NCI-H1694 (cell line): ENCODE measurements at regions not wholly inside any gene's neighbourhood (a gene's known extent, or its start where the extent isn't known, plus 50 kb on each side); places are given as distances from the start of the nearest gene placed in this dataset.
"Not testable (repeated sequence)": the region's sequence is repeated elsewhere in the genome, so short reads cannot be mapped to it uniquely, and the experiment has no call there.

Experiments used
- DNase-seq: peaks from one replicate; lab custom pipeline; 2025; lab: John Stamatoyannopoulos, UW

- DNase-seq, result no peak
These were observed 685.6 kb downstream of the EFNA5 start for GRCh38 chr5:106985174-106985573.

GRCh38 chr5:106979178-106979577, 691.6 kb downstream of the EFNA5 start:
- not testable (repeated sequence) for DNase-seq

GRCh38 chr5:106978582-106979165, 692.1 kb downstream of the EFNA5 start:
- DNase-seq, result not testable (repeated sequence)

DNA sequence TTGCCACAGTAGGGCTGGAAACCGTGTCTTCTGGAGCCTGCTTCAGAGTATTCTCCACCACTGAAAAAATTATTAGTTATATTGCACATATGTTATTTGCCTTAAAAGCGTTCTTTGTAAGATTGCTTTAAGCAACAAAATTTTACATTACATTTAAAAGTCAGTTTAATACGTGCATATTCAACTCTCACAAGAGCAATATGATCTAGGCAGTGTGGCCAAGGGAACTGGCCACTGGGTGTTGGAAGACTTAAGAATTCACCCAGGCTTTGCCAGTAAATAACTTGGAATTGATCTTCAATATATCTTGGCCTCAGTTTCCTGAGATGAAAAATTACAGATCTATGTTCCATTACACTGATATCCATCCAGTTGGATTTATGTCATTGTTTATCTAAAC, 694.4 kb downstream of the EFNA5 start:
- DNase-seq, result no peak

GRCh38 chr5:106974272-106974671, 696.5 kb downstream of the EFNA5 start:
- no peak for DNase-seq

DNA sequence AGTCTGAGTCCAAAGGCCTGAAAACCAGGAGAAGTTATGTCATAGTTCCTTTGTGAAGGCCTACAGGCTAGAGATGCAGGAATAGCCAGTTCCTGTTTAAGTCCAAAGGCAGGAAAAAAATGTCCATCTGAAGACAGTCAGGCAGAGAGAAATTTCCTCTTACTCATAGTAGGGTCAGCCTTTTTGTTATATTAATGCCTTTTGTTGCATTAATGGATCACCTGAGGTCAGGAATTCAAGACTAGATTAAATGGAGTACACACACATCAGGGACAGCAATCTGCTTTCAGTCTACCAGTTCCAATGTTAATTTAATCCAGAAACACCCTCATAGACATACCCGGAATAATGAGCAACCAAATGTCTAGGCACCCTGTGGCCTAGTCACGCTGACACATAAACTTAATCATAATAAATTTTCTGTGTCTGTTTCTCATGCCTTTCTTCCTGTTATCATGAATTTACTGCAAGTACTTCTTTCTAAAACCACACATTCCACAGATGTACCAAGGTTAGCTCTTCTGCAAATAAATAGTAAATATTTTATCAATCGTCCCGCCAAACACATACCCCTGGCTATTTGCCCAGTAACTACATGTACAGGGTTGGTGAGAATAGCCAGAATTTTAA, 703.9 kb downstream of the EFNA5 start:
- no peak for DNase-seq

DNA sequence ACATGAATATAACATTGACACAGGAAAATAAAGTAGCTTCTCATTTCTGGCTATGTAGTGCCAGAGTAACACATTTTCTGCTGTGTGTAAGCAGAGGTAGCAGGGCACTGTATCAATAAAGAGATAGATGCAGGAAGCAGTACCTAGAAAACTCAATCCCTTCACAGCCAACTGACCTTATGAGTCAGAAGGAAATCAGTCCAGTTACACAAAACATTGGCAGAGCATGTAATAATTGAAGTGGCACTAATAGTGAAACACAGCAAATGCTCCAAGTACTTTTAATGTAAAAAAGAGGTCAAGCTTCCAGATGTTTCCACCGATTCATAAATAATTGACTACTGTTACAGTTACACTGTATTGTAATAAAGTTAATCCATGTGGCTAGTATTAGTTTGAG, 706.6 kb downstream of the EFNA5 start:
- DNase-seq, result no peak

GRCh38 chr5:106963630-106964029, 707.1 kb downstream of the EFNA5 start:
- no peak for DNase-seq

DNA sequence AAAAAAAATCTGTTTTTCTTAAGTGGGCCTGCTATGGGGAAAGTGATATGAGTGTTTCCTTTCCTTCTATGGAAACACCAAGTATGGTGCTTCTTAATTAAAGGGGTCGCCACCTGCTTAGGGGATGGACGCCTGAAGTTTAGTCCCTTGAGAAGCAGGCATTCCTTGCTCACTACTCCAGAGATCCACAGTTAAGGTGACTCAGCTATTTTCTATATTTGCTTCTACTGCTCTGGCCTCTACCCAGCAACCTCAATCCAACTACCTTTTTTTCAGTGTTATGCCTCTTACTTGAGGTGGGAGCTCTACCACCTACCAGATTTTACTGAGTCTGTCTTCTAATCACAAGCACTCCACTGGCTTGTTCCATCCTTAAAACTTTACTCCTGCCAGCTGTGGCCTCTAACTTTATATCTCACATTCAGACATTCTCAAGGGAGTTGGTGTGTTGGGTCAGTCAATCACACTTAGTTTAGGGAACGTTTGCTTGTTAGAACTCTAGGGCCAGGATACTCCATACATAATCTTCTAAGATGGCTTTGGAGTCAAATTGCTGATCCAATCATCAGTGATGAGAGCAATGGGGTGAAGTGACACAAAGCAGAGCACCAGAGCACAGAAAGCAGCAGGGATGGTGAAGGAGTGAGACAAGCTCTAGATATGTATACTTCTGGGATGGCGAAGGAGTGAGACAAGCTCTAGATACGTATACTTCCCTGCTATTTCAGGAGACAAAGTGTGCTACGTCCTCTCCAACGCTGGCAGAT, 708.1 kb downstream of the EFNA5 start:
- no peak for DNase-seq

- no peak for DNase-seq
These were observed 711.4 kb downstream of the EFNA5 start for GRCh38 chr5:106959387-106959786.

GRCh38 chr5:106957336-106957735, 713.4 kb downstream of the EFNA5 start:
- DNase-seq, result no peak

GRCh38 chr5:106956886-106957285, 713.9 kb downstream of the EFNA5 start:
- no peak for DNase-seq

DNA sequence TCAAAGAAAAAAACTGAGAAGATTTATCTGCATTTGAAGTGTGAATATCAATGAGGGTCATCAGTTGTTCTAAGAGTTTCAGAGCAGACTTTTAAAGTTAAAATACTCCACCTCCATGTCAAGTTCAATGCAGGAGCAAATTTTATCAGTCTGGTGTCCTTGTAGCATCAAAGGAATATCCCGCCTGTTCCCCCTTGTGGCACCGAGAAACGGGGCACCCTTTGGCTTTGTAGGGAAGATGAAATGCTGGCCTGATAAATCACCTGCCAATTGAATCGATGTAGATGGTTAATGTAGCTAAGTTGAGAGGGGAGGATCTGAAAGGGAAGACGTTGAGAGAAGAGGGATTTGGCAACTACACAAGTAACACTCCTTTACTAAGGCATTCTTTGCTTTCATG, 714.5 kb downstream of the EFNA5 start:
- no peak for DNase-seq

DNA sequence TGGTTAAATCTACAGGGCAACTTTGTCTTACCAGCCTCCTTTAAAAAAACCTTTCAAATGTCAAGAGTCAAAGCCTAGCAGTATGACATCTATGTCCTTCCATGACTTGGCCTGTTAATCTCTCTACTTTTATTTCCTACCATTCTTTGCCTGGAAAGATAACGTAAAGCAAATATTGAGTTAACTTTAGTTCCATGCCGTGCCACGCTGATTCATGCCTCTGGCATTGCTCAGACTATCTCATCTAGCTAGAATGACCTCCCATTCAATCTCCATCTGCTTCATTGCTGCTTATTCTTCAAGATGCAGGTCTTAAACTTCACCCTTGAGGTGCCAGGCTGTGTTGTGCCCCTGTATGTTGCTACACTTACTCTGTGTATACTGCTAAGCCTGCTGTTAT, 729.8 kb downstream of the EFNA5 start:
- no peak for DNase-seq

- no peak for DNase-seq
These were observed 730.4 kb downstream of the EFNA5 start for GRCh38 chr5:106940301-106940846.

GRCh38 chr5:106923409-106923808, 747.3 kb downstream of the EFNA5 start:
- no peak for DNase-seq

DNA sequence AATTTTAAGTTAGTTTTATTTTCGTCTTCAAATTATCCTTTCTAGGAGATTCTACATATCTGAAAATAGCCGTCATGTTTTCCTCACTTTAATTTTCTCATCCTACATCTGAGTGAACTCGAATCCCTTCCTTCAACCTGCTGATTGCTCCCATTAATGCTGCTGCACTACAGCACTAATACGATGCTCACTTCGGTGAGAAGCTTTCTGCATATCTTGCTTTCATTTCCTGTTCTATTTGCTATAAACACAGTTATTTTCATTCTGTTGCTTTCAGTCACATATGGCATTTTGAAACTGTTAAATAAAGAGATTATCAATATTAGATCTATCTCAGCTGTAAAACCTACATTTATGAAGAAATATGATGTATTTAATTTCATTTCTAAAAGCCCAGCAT, 749.2 kb downstream of the EFNA5 start:
- no peak for DNase-seq

GRCh38 chr5:106910486-106910885, 760.3 kb downstream of the EFNA5 start:
- DNase-seq, result no peak

GRCh38 chr5:106909716-106910115, 761.0 kb downstream of the EFNA5 start:
- DNase-seq, result no peak

DNA sequence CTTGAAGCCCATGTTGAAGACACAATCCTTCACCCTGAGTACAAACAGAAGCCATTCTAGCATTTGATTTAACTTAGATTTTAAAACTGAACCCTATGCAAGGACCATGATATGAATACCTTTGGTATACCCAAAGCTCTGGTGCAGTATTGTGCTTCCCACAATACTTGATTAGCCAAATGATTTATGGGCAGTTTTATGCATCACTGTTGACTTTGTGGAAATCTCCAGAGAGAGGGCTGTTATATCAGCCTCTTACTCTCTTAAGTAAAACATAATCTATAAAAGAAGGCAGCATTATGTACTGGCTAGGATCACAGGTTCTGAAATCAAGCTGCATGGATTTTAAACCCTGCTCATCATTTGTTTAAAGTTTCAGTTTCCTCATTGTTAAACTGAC, 762.8 kb downstream of the EFNA5 start:
- DNase-seq, result no peak

GRCh38 chr5:106906199-106906598, 764.5 kb downstream of the EFNA5 start:
- DNase-seq, result no peak

DNA sequence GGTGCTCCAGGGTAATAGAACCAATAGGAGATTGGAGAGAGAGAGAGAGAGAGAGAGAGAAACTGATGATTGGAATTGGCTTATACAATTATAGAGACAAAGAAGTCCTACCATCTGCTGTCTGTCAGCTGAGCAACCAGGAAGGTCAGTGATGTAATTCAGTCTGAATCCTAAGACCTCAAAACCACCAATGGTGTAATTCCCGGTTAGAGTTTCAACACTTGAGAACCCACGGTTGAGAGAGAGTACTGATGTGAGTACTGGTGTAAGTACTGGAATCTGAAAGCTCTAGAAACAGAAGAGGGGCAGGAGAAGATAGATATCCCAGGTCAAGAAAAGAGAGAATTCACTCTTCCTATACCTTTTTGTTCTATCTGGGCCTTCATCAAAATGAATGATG, 775.8 kb downstream of the EFNA5 start:
- DNase-seq, result no peak

GRCh38 chr5:106882035-106882434, 788.7 kb downstream of the EFNA5 start:
- no peak for DNase-seq
